Liver (tissue), 8 donors: ENCODE measurements at regions not wholly inside any gene's neighbourhood (a gene's known extent, or its start where the extent isn't known, plus 50 kb on each side); places are given as distances from the start of the nearest gene placed in this dataset.

ENCODE experiments used
- DNase-seq: peaks from one replicate; pipeline ENCODE4 v3.0.0-alpha.2; 2017; ENCODE audit warnings: low spot score
- H3K27ac ChIP-seq, 2 donors: one replicate each; pipeline ENCODE4 v1.7.0; 2013; ENCODE audit warnings: inconsistent platforms in 2 of 2, low read length in 2 of 2, control low read depth in 1 of 2, low read depth in 1 of 2, mild to moderate bottlenecking in 1 of 2
- H3K27me3 ChIP-seq, 4 donors: one replicate each; pipeline versions ENCODE4 v1.6.1 to v1.7.0; 2013; ENCODE audit warnings: low read length in 3 of 4, inconsistent platforms in 1 of 4, mild to moderate bottlenecking in 1 of 4, moderate library complexity in 1 of 4; ENCODE audit not compliant: control insufficient read depth in 4 of 4, insufficient read depth in 4 of 4
- H3K36me3 ChIP-seq, 4 donors: one replicate each; pipeline versions ENCODE4 v1.6.1 to v1.7.0; 2013; ENCODE audit warnings: low read length in 3 of 4, mild to moderate bottlenecking in 3 of 4, low read depth in 1 of 4, moderate library complexity in 1 of 4; ENCODE audit not compliant: control insufficient read depth in 4 of 4, insufficient read depth in 3 of 4
- H3K4me1 ChIP-seq, 4 donors: one replicate each; pipeline versions ENCODE4 v1.6.1 to v1.7.0; 2013; ENCODE audit warnings: low read length in 3 of 4, mild to moderate bottlenecking in 3 of 4, moderate library complexity in 1 of 4; ENCODE audit not compliant: control insufficient read depth in 4 of 4, insufficient read depth in 4 of 4
- H3K4me3 ChIP-seq, 3 donors: one replicate each; pipeline versions ENCODE4 v1.6.1 to v1.7.0; 2013; ENCODE audit warnings: low read length in 3 of 3, control low read depth in 1 of 3, low read depth in 1 of 3, mild to moderate bottlenecking in 1 of 3
- H3K9ac ChIP-seq, 2 donors: one replicate each; pipeline ENCODE4 v1.7.0; 2013; ENCODE audit warnings: low read length in 2 of 2, mild to moderate bottlenecking in 2 of 2, moderate library complexity in 2 of 2, control low read depth in 1 of 2, low read depth in 1 of 2
- H3K9me3 ChIP-seq, 4 donors: one replicate each; pipeline versions ENCODE4 v1.6.1 to v1.7.0; 2013; ENCODE audit warnings: low read length in 3 of 4; ENCODE audit not compliant: control insufficient read depth in 4 of 4
- ATF3 ChIP-seq: IDR thresholded peaks from 2 replicates; pipeline ENCODE4 v1.6.1; 2016; ENCODE audit warnings: antibody characterized with exemption
- CTCF ChIP-seq: fragments of 150-350 bp; IDR thresholded peaks from 2 replicates; pipeline ENCODE4 v1.5.1; 2017; ENCODE audit warnings: improper control_type of control experiment, low read depth, low read length; ENCODE audit not compliant: missing input control
- EGR1 ChIP-seq, 2 donors: IDR thresholded peaks; 2 replicates each; pipeline ENCODE4 v1.6.1; 2016 to 2018; ENCODE audit warnings: antibody characterized with exemption in 2 of 2, low read depth in 2 of 2
- FOXA1 ChIP-seq: IDR thresholded peaks from 2 replicates; pipeline ENCODE4 v1.6.1; 2016; ENCODE audit warnings: antibody characterized with exemption
- FOXA2 ChIP-seq: IDR thresholded peaks from 2 replicates; pipeline ENCODE4 v1.6.1; 2016; ENCODE audit warnings: antibody characterized with exemption
- GABPA ChIP-seq, 2 donors: IDR thresholded peaks in 1 of 2; conservative IDR thresholded peaks in 1 of 2; 2 replicates each; pipeline ENCODE4 v1.6.1; 2016; ENCODE audit warnings: antibody characterized with exemption in 2 of 2, mild to moderate bottlenecking in 1 of 2, moderate library complexity in 1 of 2
- HNF4A ChIP-seq, 2 donors: conservative IDR thresholded peaks; 2 replicates each; pipeline ENCODE4 v1.6.1; 2016; ENCODE audit warnings: antibody characterized with exemption in 2 of 2, mild to moderate bottlenecking in 2 of 2
- HNF4G ChIP-seq: IDR thresholded peaks from 2 replicates; pipeline ENCODE4 v1.6.1; 2016; ENCODE audit warnings: antibody characterized with exemption
- JUND ChIP-seq, 2 donors: IDR thresholded peaks; 2 replicates each; pipeline ENCODE4 v1.6.1; 2016; ENCODE audit warnings: antibody characterized with exemption in 2 of 2
- MAX ChIP-seq: IDR thresholded peaks from 2 replicates; pipeline ENCODE4 v1.6.1; 2016; ENCODE audit warnings: antibody characterized with exemption
- NR2F2 ChIP-seq: IDR thresholded peaks from 2 replicates; pipeline ENCODE4 v1.6.1; 2016; ENCODE audit warnings: antibody characterized with exemption
- RAD21 ChIP-seq, 2 donors: IDR thresholded peaks; 2 replicates each; pipeline ENCODE4 v1.6.1; 2016; ENCODE audit warnings: antibody characterized with exemption in 2 of 2, mild to moderate bottlenecking in 2 of 2
- REST ChIP-seq: IDR thresholded peaks from 2 replicates; pipeline ENCODE4 v1.6.1; 2016; ENCODE audit warnings: antibody characterized with exemption, mild to moderate bottlenecking
- RXRA ChIP-seq, 2 donors: IDR thresholded peaks; 2 replicates each; pipeline ENCODE4 v1.6.1; 2017 to 2018; ENCODE audit warnings: antibody characterized with exemption in 2 of 2, mild to moderate bottlenecking in 1 of 2
- SP1 ChIP-seq: IDR thresholded peaks from 2 replicates; pipeline ENCODE4 v1.6.1; 2018; ENCODE audit warnings: antibody characterized with exemption, mild to moderate bottlenecking
- TAF1 ChIP-seq: conservative IDR thresholded peaks from 2 replicates; pipeline ENCODE4 v1.6.1; 2016; ENCODE audit warnings: antibody characterized with exemption, mild to moderate bottlenecking
- YY1 ChIP-seq: IDR thresholded peaks from 2 replicates; pipeline ENCODE4 v1.6.1; 2016; ENCODE audit warnings: antibody characterized with exemption, mild to moderate bottlenecking
- ZBTB33 ChIP-seq: IDR thresholded peaks from 2 replicates; pipeline ENCODE4 v1.6.1; 2016; ENCODE audit warnings: antibody characterized with exemption
- WGBS: extraction: QIAGEN DNeasy Blood & Tissue Kit; methylation state at CpG from one replicate; pipeline ENCODE4 v1.1.7; 2013; 5-methylcytosine and 5-hydroxymethylcytosine counted together
- donor health status: healthy.
- donor health status: healthy.
- donor health status: healthy.
- donor health status: healthy.
- donor health status: healthy.

GRCh38 chr20:39913274-39913673 is 775.8 kb downstream of the MAFB start:
- DNase-seq: no peak
- H3K9me3 ChIP-seq: no peaks in the 10 kb centered on the region
- no peak overlapping the region for H3K27ac ChIP-seq
- H3K36me3 ChIP-seq: no peaks in the 10 kb centered on the region
- no peaks in the 10 kb centered on the region for H3K4me1 ChIP-seq
- WGBS: 73% methylated on average over 3 of the region's 3 CpGs
- no peaks in the 10 kb centered on the region for H3K27me3 ChIP-seq
- H3K9ac ChIP-seq: no peak overlapping the region
- no peak overlapping the region for H3K4me3 ChIP-seq
- TF ChIP-seq SP1: no peak
- no peak for TF ChIP-seq GABPA (IDR thresholded peaks at IDR 0.05 in 1 of 2, conservative IDR thresholded peaks at IDR 0.05 in 1 of 2)
- TF ChIP-seq JUND (IDR thresholded peaks at IDR 0.05): no peak
- no peak for TF ChIP-seq EGR1 (IDR thresholded peaks at IDR 0.05; ENCODE audit: low read depth in 2 of 2)
- TF ChIP-seq HNF4G: no peak
- no peak for TF ChIP-seq ATF3
- TF ChIP-seq CTCF: no peak
- no peak for TF ChIP-seq RAD21 (IDR thresholded peaks at IDR 0.05)
- TF ChIP-seq YY1: no peak
- TF ChIP-seq ZBTB33: no peak
- TF ChIP-seq REST: no peak
- no peak for TF ChIP-seq HNF4A (conservative IDR thresholded peaks at IDR 0.05)
- TF ChIP-seq RXRA (IDR thresholded peaks at IDR 0.05): no peak
- no peak for TF ChIP-seq MAX
- TF ChIP-seq FOXA2: no peak
- TF ChIP-seq TAF1: no peak

GRCh38 chr20:39911497-39911896 is 777.5 kb downstream of the MAFB start:
- Histone ChIP-seq H3K4me1 (no peaks in the 10 kb centered on the region), H3K27ac (no peak overlapping the region), H3K27me3 (no peaks in the 10 kb centered on the region), H3K9me3 (no peaks in the 10 kb centered on the region), H3K9ac (no peak overlapping the region), H3K4me3 (no peak overlapping the region), H3K36me3 (no peaks in the 10 kb centered on the region)
- WGBS: 76% methylated on average over 1 of the region's 1 CpG
- no peak for DNase-seq
- TF ChIP-seq ATF3 (no peak), JUND (IDR thresholded peaks at IDR 0.05) (no peak), FOXA1 (no peak), CTCF (no peak), GABPA (IDR thresholded peaks at IDR 0.05 in 1 of 2, conservative IDR thresholded peaks at IDR 0.05 in 1 of 2) (no peak), REST (no peak), TAF1 (no peak), YY1 (no peak), NR2F2 (no peak), FOXA2 (no peak), RXRA (IDR thresholded peaks at IDR 0.05) (no peak)
